HK-2 (cell line): ENCODE measurements at regions not wholly inside any gene's neighbourhood (a gene's known extent, or its start where the extent isn't known, plus 50 kb on each side); places are given as distances from the start of the nearest gene placed in this dataset.
"Not testable (repeated sequence)": the region's sequence is repeated elsewhere in the genome, so short reads cannot be mapped to it uniquely, and the experiment has no call there.

ENCODE experiments used
- DNase-seq: peaks from one replicate; pipeline ENCODE4 v3.0.0-alpha.2; 2018; ENCODE audit not compliant: unreplicated experiment

GRCh38 chr3:152581951-152582350 lies 253.0 kb upstream of the P2RY1 start:
- no peak for DNase-seq

GRCh38 chr3:152583963-152584362 lies 251.0 kb upstream of the P2RY1 start:
- no peak for DNase-seq

GRCh38 chr3:152586974-152587373 lies 248.0 kb upstream of the P2RY1 start:
- DNase-seq: no peak

- DNase-seq: no peak
Measured at GRCh38 chr3:152587861-152588260, 247.1 kb upstream of the P2RY1 start.

GRCh38 chr3:152589644-152590043 lies 245.3 kb upstream of the P2RY1 start:
- no peak for DNase-seq

GRCh38 chr3:152591515-152591914 lies 243.4 kb upstream of the P2RY1 start:
- DNase-seq: no peak

- DNase-seq: no peak
Measured at GRCh38 chr3:152593242-152593641, 241.7 kb upstream of the P2RY1 start.

GRCh38 chr3:152595975-152596821 lies 238.7 kb upstream of the P2RY1 start:
- DNase-seq: no peak

GRCh38 chr3:152596832-152597231 lies 238.1 kb upstream of the P2RY1 start:
- DNase-seq: not testable (repeated sequence)

- DNase-seq: no peak
Measured at GRCh38 chr3:152606146-152606545, 228.8 kb upstream of the P2RY1 start.

GRCh38 chr3:152607179-152607578 lies 227.8 kb upstream of the P2RY1 start:
- DNase-seq: no peak

GRCh38 chr3:152608696-152609594 lies 226.0 kb upstream of the P2RY1 start:
- DNase-seq: no peak

GRCh38 chr3:152609891-152610290 lies 225.0 kb upstream of the P2RY1 start:
- DNase-seq: no peak

GRCh38 chr3:152610622-152611021 lies 224.3 kb upstream of the P2RY1 start:
- DNase-seq: no peak

- no peak for DNase-seq
Measured at GRCh38 chr3:152611905-152612304, 223.0 kb upstream of the P2RY1 start.

- DNase-seq: no peak
Measured at GRCh38 chr3:152613851-152614250, 221.1 kb upstream of the P2RY1 start.

- no peak for DNase-seq
Measured at GRCh38 chr3:152615681-152616080, 219.2 kb upstream of the P2RY1 start.

GRCh38 chr3:152617609-152618008 lies 217.3 kb upstream of the P2RY1 start:
- DNase-seq: no peak

GRCh38 chr3:152618529-152618928 lies 216.4 kb upstream of the P2RY1 start:
- DNase-seq: no peak

- no peak for DNase-seq
Measured at GRCh38 chr3:152619691-152620090, 215.2 kb upstream of the P2RY1 start.

GRCh38 chr3:152620395-152620794 lies 214.5 kb upstream of the P2RY1 start:
- DNase-seq: no peak

GRCh38 chr3:152621006-152621868 lies 213.7 kb upstream of the P2RY1 start:
- no peak for DNase-seq
